GM18858 (cell line): ENCODE measurements at regions not wholly inside any gene's neighbourhood (a gene's known extent, or its start where the extent isn't known, plus 50 kb on each side); places are given as distances from the start of the nearest gene placed in this dataset.
"Not testable (repeated sequence)": the region's sequence is repeated elsewhere in the genome, so short reads cannot be mapped to it uniquely, and the experiment has no call there.

ENCODE experiments used
- ATAC-seq: cut with Tn5 transposase; IDR thresholded peaks from one replicate; pipeline ENCODE4 v1.9.1; 2021; ENCODE audit not compliant: unreplicated experiment

DNA sequence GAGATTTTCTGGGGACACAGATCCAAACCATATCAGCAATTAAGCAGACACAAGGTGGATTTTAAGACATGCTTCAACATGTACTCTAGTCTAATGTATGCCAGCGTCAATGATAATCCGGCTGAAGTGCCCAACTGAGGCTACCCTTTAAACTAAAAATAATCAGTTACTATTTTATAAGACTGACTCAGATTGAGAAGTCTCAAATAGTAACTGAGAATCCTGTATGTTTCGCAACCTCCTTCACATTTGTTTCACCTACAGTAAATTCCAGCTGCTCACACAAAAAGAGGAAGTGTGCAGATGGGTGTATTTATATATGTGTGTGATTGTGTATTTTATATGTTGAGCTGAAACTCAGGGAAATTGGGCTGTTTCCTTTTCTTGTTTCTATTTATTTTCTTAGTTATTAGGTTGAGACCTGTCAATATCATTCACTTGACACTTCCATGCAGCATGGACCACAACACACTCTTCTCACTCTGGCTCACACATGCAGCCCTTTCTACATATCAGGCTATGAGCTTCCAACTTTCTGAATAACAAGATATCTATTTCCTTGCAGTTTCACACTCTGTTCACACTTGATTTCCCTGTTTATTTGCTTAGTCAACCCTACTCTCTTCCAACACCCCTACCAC is 1224.9 kb upstream of the TMEM132C start:
- peak; percentile 97 for ATAC-seq

- no peak for ATAC-seq
Observed at GRCh38 chr12:127043731-127044130, 1223.2 kb upstream of the TMEM132C start.

GRCh38 chr12:127044836-127045235 is 1222.1 kb upstream of the TMEM132C start:
- ATAC-seq = no peak

DNA sequence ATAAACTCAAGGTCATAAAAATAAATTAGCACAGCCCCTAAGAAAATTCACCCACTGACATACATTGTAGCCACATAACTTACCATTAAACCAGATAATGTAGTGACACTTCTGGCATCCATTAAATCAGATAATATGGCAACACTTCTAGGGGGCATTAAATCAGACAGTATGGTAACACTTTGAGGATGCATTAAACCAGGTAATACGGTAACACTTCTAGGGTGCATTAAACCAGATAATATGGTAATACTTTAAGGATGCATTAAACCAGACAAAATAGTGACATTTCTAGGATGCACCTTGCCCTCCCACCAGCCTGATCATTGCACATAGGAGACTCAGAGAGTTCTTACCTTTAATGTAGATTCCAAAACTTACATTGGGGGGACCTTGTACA is 1220.5 kb upstream of the TMEM132C start:
- ATAC-seq = no peak

- ATAC-seq = no peak
Observed at GRCh38 chr12:127048057-127048456, 1218.9 kb upstream of the TMEM132C start.

- not testable (repeated sequence) for ATAC-seq
Observed at GRCh38 chr12:127048525-127048924, 1218.4 kb upstream of the TMEM132C start.

DNA sequence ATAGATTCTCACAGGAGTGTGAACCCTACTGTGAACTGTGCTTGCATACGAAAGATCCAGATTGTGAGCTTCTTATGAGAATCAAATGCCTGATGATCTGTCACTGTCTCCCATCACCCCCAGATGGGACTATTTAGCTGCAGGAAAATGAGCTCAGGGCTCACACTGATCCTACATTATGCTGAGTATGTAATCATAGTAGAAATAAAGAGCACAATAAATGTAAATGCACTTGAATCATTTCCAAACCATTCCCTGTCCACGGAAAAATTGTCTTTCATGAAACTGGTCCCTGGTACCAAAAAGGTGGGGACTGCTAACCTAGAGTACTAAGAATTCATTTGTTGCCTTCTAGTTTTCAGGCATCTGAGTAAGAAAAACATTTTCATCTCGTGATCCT is 1215.8 kb upstream of the TMEM132C start:
- ATAC-seq = no peak

DNA sequence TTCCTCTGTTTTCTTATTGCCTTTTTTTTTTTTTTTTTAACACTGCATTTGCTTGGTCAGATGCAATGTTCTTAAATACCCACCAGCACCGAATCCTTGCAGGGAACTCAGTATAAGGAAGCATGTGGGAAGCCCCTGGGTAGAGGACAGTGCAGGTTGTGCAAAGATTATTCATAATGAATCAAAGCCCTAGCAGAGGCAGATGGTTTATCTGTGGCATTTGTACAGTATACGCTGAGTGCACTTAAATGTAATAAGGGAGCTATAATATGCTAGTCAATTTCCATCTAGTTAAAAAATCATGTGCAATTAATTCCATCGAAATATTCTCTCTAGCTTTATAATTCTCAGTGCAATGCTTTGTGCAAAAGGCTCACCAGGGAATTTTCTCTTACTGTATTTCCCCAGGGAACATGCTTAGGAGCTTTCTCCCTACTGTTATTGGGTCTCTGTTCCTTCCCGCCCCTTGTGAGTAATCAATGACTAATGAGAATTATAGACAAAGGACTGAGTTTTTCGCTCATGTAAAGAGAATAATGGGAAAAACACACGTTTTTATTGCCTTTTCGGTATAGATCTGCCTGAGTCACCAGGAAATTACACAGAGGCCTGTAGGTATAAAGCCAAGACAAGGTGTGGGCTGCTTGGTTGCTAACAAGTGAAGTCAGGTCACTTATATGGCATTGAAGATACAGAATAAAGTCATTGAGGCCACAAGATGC is 1214.3 kb upstream of the TMEM132C start:
- ATAC-seq = no peak

DNA sequence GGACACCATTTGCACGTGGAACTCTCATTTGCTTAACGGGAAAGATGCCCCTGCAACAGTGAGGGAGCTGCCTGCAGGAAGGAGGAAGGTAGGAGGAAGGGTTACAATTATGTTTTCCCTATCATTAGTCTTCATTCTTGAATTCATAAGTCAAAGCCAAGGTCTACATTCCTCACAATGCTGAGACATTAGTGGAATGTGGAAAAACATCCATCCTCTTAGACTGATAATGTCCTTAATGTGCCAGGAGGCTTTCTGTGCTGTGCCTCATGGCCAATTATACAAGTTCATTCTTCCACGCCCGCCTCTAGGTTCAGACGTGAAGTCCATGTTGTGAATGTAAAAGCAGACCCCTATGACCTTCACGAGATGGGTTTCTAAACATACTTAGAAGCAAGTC is 1212.4 kb upstream of the TMEM132C start:
- ATAC-seq = no peak

GRCh38 chr12:127060310-127060847 is 1206.6 kb upstream of the TMEM132C start:
- no peak for ATAC-seq

GRCh38 chr12:127060933-127061332 is 1206.0 kb upstream of the TMEM132C start:
- no peak for ATAC-seq

GRCh38 chr12:127063339-127064072 is 1203.5 kb upstream of the TMEM132C start:
- no peak for ATAC-seq

DNA sequence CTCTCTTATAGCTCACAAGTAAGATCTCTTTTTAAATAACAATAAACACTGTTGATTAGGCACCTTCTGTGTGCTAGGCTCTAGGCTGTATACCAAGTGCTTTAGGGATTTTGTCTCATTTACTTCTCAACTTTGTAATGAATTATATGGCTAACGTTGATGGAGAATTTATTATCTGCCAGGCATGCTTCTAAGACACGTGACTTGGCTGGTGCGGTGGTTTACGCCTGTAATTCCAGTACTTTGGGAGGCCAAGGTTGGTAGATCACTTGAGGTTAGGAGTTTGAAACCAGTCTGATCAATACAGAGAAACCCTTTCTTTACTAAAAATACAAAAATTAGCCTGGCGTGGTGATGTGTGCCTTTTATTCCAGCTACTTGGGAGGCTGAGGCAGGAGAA is 1202.8 kb upstream of the TMEM132C start:
- no peak for ATAC-seq

DNA sequence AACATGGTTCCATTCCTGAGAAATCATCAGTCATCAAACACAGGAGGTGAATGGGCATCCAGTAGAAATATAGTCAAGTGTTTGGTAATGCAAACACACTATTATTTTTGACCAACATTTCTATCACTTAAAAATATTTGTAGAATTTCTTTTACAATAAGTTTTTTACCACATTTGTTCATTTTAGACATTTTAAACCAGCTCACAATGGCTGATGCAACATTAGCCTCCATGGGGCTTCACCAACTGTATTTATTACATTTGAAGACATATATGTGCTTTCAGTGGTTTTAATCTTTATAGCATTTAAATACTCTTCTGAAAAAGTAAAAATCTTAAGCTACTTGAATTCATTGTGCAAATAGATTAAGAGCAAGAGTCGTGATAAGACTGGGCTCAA is 1201.4 kb upstream of the TMEM132C start:
- ATAC-seq = no peak

GRCh38 chr12:127070515-127071157 is 1196.3 kb upstream of the TMEM132C start:
- ATAC-seq = no peak

DNA sequence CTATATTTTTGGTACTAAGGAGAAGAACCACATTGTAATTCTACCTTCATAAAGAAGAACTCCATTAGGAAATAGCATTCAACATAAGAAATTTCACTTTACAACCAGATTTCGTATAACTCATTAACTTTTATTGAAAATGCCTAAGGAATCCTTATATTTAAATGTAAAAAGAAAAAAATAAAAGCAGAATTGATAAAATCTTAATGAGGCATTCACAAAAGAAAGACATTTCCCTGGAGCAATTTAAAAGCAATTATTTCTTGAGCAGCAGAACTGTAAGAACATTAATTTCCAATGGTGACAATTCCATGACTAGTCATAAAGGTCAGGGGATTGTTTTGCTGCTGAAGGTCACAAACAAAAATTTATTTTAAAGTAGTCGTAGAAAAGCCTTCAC is 1192.8 kb upstream of the TMEM132C start:
- ATAC-seq = no peak

DNA sequence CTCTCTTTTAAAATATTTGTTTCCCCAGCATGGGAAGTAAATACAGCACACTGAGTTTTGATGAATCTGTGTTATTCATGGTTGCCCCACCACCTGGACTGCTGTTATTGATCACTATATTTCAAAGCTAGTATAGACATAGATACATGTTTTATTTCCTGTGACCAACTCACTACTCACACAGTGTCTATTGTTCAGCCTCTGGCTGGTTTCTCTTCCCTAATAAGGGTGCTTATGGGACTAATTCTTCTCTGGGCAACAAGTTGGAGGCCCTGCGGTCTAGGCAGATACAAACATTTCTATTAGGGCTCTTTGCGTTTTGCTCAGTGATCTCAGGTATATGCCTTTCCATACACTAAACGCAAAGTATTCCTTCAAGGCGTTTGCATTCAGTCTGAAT is 1191.0 kb upstream of the TMEM132C start:
- ATAC-seq = no peak

GRCh38 chr12:127077262-127078045 is 1189.5 kb upstream of the TMEM132C start:
- ATAC-seq = no peak

GRCh38 chr12:127078577-127079350 is 1188.2 kb upstream of the TMEM132C start:
- no peak for ATAC-seq

DNA sequence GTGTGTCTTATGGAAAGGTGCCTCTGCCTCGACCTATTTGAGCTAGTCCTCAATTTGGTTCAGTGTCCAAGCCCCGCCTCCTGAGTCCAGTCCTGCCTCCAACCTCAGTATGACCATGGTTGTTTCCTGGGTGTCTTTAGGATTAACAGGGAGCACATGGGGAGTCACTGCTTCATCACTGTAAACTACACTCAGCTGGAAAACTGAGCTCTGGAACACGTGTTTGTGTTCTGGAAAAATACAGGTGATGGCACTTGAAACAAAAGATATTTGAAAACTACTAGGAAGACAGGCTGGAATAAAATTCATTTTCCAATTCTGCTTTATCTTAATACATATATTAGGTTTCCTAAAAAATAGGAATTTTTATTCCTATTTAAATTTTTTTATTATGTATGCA is 1187.3 kb upstream of the TMEM132C start:
- no peak for ATAC-seq
